HG02852 (cell line): ENCODE measurements at regions not wholly inside any gene's neighbourhood (a gene's known extent, or its start where the extent isn't known, plus 50 kb on each side); places are given as distances from the start of the nearest gene placed in this dataset.
A peak's percentile ranks its signal among the peaks of the same experiment; 100 is the strongest.

Experiments
- ATAC-seq: cut with Tn5 transposase; IDR thresholded peaks from one replicate; pipeline ENCODE4 v1.9.1; 2021; ENCODE audit warnings: mild to moderate bottlenecking, moderate library complexity; ENCODE audit not compliant: unreplicated experiment

GRCh38 chr4:14218641-14219040, 591.1 kb upstream of the BOD1L1 start:
- ATAC-seq: no peak

- no peak for ATAC-seq
Measured at GRCh38 chr4:14221176-14221575, 593.7 kb upstream of the BOD1L1 start.

GRCh38 chr4:14222377-14223029, 595.0 kb upstream of the BOD1L1 start:
- no peak for ATAC-seq

- ATAC-seq: no peak
Measured at GRCh38 chr4:14223461-14223860, 595.9 kb upstream of the BOD1L1 start.

- ATAC-seq: no peak
Measured at GRCh38 chr4:14225688-14226207, 598.2 kb upstream of the BOD1L1 start.

- ATAC-seq: no peak
Measured at GRCh38 chr4:14233126-14233525, 605.6 kb upstream of the BOD1L1 start.

GRCh38 chr4:14234307-14234706, 606.8 kb upstream of the BOD1L1 start:
- ATAC-seq: no peak

GRCh38 chr4:14236359-14236758, 608.8 kb upstream of the BOD1L1 start:
- ATAC-seq: no peak

GRCh38 chr4:14237911-14238310, 610.4 kb upstream of the BOD1L1 start:
- no peak for ATAC-seq

- no peak for ATAC-seq
Measured at GRCh38 chr4:14241574-14241973, 614.0 kb upstream of the BOD1L1 start.

GRCh38 chr4:14247767-14248166, 620.2 kb upstream of the BOD1L1 start:
- ATAC-seq: no peak

- ATAC-seq: no peak
Measured at GRCh38 chr4:14249226-14249625, 621.7 kb upstream of the BOD1L1 start.

GRCh38 chr4:14254252-14254651, 626.7 kb upstream of the BOD1L1 start:
- peak; percentile 64 for ATAC-seq

GRCh38 chr4:14254926-14255325, 627.4 kb upstream of the BOD1L1 start:
- no peak for ATAC-seq

- no peak for ATAC-seq
Measured at GRCh38 chr4:14257903-14258302, 630.4 kb upstream of the BOD1L1 start.

GRCh38 chr4:14259936-14260335, 632.4 kb upstream of the BOD1L1 start:
- no peak for ATAC-seq

- no peak for ATAC-seq
Measured at GRCh38 chr4:14260591-14260990, 633.1 kb upstream of the BOD1L1 start.

- ATAC-seq: no peak
Measured at GRCh38 chr4:14262221-14262620, 634.7 kb upstream of the BOD1L1 start.

GRCh38 chr4:14264437-14264836, 636.9 kb upstream of the BOD1L1 start:
- ATAC-seq: no peak

GRCh38 chr4:14265651-14266050, 638.1 kb upstream of the BOD1L1 start:
- no peak for ATAC-seq

GRCh38 chr4:14267373-14268060, 640.0 kb upstream of the BOD1L1 start:
- no peak for ATAC-seq

GRCh38 chr4:14269824-14270223, 642.3 kb upstream of the BOD1L1 start:
- no peak for ATAC-seq
